GM21576 (cell line): ENCODE measurements at regions not wholly inside any gene's neighbourhood (a gene's known extent, or its start where the extent isn't known, plus 50 kb on each side); places are given as distances from the start of the nearest gene placed in this dataset.
"Not testable (repeated sequence)": the region's sequence is repeated elsewhere in the genome, so short reads cannot be mapped to it uniquely, and the experiment has no call there.

Experiments
- ATAC-seq: cut with Tn5 transposase; IDR thresholded peaks from one replicate; pipeline ENCODE4 v1.9.1; 2021; ENCODE audit warnings: mild to moderate bottlenecking, moderate library complexity; ENCODE audit not compliant: unreplicated experiment

DNA sequence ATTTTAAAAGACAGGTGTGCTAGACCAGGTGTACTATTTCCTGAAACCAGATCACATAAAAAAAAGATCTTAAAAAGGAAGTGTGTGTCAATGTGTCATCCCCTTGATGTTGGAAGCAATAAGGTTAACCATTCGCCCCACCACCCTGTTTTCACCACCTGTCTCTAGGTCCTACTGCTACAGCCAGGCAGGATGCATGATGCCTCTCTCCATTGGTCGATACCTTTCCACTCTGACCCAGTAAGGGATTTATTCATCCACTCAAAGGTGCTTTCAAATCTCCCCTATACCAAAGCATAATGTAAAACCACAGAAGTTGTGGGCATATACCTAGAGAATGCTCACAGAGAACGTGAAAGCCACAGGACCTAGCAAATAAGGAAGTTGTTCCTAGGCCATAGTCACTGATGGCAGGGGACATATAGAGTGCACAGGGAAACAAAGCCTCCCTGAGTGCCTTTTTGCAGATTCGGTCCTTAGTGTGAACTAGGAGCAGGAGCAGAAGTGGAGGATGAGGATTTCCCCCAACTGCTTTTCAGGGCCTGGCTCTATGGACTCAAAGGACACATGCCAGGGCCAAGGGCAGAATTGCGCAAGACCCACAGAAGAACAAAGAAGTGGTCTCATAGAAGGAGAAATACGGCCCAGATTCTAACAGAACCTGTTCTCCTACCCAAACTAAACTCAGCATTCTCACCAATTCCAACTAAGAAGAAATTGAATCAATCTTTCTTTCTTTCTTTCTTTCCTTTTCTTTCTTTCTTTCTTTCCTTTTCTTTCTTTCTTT is 631.5 kb upstream of the NRP1 start:
- no peak for ATAC-seq

DNA sequence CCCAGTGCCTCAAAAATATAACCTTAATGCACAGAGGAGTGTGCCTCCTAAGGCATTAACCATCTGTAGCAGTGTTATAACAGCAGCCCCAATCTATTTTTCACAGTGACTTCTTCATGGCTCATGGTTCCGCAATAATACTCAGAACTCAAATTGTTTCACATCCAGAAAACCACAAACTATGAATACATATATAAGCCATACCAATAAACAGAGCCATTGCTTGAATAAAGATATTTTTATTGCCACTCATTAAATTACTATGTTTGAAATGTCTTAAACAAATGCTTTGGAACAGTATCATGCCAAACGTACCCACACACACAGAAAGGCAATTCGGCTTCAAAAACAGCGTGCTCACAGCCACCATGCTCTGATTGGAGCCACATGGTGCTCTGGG is 629.3 kb upstream of the NRP1 start:
- no peak for ATAC-seq

DNA sequence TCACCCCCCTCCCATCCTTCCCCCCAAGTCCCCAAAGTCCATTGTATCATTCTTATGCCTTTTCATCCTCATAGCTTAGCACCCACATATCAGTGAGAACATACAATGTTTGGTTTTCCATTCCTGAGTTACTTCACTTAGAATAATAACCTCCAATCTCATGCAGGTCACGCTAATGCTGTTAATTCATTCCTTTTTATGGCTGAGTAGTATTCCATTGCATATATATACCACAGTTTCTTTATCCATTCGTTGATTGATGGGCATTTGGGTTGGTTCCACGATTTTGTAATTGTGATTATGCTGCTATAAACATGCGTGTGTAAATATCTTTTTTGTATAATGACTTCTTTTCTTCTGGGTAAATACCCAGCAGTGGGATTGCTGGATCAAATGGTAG is 621.9 kb upstream of the NRP1 start:
- ATAC-seq = not testable (repeated sequence)

- no peak for ATAC-seq
These were observed 621.2 kb upstream of the NRP1 start for GRCh38 chr10:33955676-33956075.

GRCh38 chr10:33952692-33953360 is 618.4 kb upstream of the NRP1 start:
- ATAC-seq = no peak

DNA sequence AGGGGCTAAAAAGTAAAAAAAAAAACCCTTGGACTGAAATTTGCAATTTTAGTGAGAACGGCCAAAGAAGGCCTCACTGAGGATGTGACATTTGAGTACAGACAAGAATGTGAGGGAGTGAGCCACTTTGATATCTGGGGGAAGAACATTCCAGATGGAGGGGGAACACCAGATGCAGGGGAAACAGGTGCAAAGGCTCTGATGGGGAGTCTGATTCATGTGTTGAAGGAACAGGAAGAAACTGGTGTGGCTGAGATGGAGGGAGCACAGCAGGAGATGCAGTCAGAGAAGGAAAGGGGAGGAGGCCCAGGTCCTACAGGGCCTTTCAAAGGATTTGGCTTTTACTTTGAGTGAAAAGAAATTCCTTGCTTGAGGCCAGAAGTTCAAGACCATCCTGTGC is 615.7 kb upstream of the NRP1 start:
- no peak for ATAC-seq

DNA sequence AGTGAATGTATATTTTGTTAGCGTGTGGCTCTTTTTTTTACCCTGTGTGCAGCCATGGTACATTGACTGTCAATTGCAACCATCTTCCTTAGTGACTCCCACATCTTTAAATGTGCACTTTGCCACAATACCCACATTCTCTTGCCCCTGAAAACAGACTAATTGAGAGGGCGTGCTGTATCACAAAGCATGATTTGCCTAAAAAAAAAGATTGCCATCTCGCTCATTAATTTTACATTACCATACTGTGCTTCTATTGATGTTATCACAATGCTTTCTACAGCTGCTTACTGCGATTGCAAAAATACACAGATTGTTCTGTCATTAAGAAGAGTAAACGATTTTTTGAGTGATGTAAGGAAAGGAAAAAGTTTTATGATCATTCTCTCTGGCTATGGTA is 613.1 kb upstream of the NRP1 start:
- ATAC-seq = no peak

GRCh38 chr10:33945051-33945450 is 610.6 kb upstream of the NRP1 start:
- ATAC-seq = no peak

DNA sequence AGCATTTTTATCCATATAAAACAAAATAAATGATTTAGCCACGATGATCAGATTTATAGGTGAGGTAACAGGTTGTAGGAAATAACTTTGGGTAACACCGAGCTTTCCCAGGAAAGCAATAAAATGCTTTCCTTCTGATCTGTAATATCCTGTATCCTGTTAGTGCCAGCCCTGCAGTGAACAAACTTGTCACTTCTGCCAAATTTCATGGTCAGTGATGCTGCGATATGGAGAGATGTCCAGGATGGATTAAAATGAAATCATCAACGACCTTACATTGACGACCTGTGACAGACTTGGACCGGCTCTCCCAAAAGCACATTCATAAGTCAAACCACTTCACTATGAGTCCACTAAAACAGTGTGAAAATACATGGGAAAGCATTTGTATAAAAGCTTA is 608.0 kb upstream of the NRP1 start:
- ATAC-seq = no peak

- no peak for ATAC-seq
These were observed 605.4 kb upstream of the NRP1 start for GRCh38 chr10:33939892-33940291.

DNA sequence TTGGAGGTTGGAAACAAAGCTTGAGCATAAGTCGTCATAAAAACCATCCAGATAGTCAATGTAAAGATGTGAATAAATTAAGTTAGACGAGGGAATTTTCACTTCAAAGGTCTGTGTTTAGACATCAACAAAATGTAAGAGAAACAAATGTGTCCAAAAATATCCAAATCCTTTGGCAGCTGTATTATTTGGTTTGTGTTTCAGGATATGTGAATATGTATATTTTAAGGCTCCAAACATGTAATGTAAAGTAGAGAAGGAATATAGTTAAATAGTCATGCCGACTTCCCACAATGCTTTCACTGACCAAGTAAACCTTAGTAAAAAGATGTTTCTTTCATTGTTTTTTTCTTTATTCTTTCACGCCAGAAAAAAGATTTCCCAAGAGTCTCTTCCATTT is 604.9 kb upstream of the NRP1 start:
- ATAC-seq = no peak

- no peak for ATAC-seq
These were observed 603.5 kb upstream of the NRP1 start for GRCh38 chr10:33938001-33938400.

- no peak for ATAC-seq
These were observed 602.7 kb upstream of the NRP1 start for GRCh38 chr10:33937036-33937730.

DNA sequence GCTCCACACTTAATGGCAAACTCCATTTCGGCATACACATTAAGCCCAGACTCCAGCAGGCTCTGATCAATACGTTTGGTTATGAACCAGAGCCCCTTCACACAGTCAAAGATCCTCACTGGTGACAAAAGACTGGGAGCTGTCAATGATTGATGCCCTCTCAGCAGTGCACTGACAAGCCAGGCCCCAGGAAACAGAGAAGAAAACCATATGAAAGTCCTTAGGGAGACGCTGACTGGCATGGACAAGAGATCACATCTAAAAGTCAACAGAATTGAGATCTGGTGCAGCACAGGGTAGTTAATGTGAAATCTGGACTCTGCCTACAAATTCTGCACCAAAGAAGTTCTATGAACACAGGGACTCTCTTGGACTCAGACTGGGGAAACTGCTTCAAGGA is 600.9 kb upstream of the NRP1 start:
- ATAC-seq = no peak

GRCh38 chr10:33930079-33930478 is 595.6 kb upstream of the NRP1 start:
- ATAC-seq = no peak

DNA sequence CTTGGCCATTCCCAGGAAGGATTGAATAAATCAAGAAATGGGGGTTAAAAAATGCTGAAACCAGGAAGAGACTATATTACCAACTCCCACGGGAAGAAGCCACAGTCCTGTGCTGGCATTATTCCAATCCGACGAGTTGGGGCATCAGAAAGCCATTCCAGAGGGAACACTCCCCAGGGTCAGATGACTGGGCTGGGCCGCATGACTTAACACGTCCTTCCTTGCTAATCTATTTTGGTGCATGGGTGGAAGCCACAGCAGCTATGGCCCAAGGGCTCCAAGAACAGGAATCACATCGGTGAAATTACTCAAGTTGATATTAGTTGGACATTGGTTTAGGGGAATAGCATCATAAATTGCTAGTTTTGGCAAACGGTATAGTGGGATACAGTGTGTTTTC is 592.9 kb upstream of the NRP1 start:
- no peak for ATAC-seq

GRCh38 chr10:33921970-33922605 is 587.6 kb upstream of the NRP1 start:
- ATAC-seq = no peak

DNA sequence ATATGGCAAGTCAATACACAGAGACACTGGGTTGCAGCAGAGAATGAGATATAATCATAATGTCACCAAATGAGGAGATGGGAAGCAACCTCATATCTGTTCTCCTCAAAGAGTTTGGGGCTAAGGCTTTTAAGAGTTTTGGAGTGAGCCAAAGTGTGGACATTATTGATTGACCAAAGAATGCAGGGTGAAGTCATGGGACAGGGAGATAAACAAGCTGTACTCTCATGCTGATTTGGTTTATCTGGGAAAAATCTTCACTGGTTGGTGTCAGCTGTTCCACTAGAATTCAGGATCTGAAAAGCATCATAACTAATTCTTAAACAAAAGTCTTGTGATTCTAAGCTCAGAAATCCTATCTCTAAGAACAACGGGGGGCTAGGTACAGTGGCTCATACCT is 585.9 kb upstream of the NRP1 start:
- ATAC-seq = no peak

DNA sequence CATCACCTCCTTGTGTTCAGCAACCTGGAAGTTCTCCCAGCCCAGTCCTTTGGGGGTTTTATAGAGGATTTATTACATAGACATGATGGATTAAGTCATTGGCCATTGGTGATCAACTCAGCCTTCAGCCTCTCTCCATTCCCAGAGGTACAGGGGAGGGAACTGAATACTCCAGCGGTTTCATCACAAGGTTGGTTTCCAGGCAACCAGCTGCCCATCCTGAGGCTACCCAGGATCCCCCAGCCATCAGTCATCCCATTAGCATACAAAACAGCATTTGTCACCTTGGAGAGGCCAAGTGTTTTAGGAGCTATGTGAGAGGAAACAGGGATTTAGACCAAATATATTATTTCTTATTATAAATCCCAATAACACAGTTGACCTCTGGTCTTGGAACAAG is 584.8 kb upstream of the NRP1 start:
- no peak for ATAC-seq

- no peak for ATAC-seq
These were observed 582.8 kb upstream of the NRP1 start for GRCh38 chr10:33917069-33917780.

DNA sequence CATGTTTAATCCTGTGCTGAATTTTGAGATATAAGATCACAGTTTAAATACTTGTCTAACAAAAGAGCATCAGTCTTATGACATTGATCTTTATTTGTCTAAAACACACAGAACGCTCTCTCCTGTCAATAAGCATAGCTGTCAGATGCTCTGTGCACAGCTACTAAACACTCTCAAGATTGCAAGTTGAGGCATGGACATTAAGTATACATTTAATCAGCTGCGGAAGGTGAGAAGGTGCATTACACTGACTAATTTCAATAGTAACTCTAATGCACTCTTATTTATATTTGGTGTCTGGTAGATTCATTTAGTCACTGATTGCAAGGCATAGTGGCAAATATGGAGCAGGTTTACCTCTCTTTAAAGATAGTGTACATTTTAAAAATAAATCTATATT is 580.3 kb upstream of the NRP1 start:
- no peak for ATAC-seq
